Ascending aorta (tissue), 2 donors: ENCODE measurements at regions not wholly inside any gene's neighbourhood (a gene's known extent, or its start where the extent isn't known, plus 50 kb on each side); places are given as distances from the start of the nearest gene placed in this dataset.

Experiments
- DNase-seq, 2 donors: peaks; one replicate each; pipeline ENCODE4 v3.0.0-alpha.2; 2019; ENCODE audit warnings: low spot score in 2 of 2
- H3K27ac ChIP-seq, 2 donors: fragments of 200-600 bp; sonication (generic); one replicate each; pipeline ENCODE4 v1.5.1; 2016 to 2017; ENCODE audit warnings: mild to moderate bottlenecking in 1 of 2
- H3K27me3 ChIP-seq: fragments of 200-600 bp; sonication (generic); one replicate; pipeline ENCODE4 v1.5.1; 2017
- H3K36me3 ChIP-seq, 2 donors: fragments of 200-600 bp; sonication (generic); one replicate each; pipeline ENCODE4 v1.5.1; 2016
- H3K4me1 ChIP-seq, 2 donors: fragments of 200-600 bp; sonication (generic); one replicate each; pipeline ENCODE4 v1.5.1; 2016 to 2017; ENCODE audit warnings: mild to moderate bottlenecking in 1 of 2
- H3K4me3 ChIP-seq, 2 donors: fragments of 200-600 bp; sonication (generic); one replicate each; pipeline ENCODE4 v1.5.1; 2016 to 2017; ENCODE audit warnings: mild to moderate bottlenecking in 1 of 2
- H3K9me3 ChIP-seq, 2 donors: fragments of 200-600 bp; sonication (generic); one replicate each; pipeline ENCODE4 v1.5.1; 2016
- intact Hi-C: fragments of 100-400 bp; cut with DNase I; formaldehyde crosslinking; loops from one replicate; pipeline ENCODE4 v1.15.1; 2023
- TF ChIP-seq, protein P1 (sequence below), 3 experiments: fragments of 200-600 bp in 2 of 3; fragments of 450-650 bp in 1 of 3; sonication (generic) in 2 of 3; IDR thresholded peaks; one replicate each; pipeline ENCODE4 v1.5.1; 2016 to 2019; ENCODE audit warnings: antibody characterized with exemption in 3 of 3, mild to moderate bottlenecking in 1 of 3, moderate library complexity in 1 of 3

DNA sequence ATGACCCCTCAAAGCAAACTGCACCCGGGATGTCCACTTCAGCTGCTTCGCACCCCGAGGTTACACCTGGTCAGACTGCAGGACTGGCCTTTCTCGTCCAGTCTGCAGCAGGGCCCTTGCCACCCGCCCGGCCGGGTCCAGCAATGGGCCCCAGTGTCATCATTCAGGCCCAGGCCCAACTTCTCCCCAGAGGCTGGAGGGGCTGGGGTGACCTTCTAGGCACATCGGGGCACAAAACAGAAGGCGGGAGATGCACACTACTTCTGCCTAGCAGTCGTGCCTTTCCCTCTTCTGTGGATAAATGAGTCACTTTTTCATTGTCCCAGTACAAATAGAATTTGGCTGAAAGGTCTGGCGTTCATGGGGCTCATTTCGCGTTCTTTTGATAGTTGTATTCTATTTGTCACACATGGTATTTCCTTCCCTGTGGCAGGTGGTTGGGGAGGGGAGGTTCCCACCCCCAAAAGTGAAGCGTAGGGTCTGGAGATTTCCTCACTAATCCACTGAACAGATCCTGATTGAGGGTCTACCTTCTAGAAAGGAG is 56.9 kb upstream of the ID2 start:
- Histone ChIP-seq H3K4me3 (no peak overlapping the region), H3K36me3 (no peaks in the 10 kb centered on the region), H3K4me1 (no peaks in the 10 kb centered on the region), H3K27ac (no peak overlapping the region), H3K9me3 (no peaks in the 10 kb centered on the region), H3K27me3 (no peaks in the 10 kb centered on the region)
- DNase-seq: peak in 1 of 2 donors; percentile 33
- TF ChIP-seq, protein P1, sequence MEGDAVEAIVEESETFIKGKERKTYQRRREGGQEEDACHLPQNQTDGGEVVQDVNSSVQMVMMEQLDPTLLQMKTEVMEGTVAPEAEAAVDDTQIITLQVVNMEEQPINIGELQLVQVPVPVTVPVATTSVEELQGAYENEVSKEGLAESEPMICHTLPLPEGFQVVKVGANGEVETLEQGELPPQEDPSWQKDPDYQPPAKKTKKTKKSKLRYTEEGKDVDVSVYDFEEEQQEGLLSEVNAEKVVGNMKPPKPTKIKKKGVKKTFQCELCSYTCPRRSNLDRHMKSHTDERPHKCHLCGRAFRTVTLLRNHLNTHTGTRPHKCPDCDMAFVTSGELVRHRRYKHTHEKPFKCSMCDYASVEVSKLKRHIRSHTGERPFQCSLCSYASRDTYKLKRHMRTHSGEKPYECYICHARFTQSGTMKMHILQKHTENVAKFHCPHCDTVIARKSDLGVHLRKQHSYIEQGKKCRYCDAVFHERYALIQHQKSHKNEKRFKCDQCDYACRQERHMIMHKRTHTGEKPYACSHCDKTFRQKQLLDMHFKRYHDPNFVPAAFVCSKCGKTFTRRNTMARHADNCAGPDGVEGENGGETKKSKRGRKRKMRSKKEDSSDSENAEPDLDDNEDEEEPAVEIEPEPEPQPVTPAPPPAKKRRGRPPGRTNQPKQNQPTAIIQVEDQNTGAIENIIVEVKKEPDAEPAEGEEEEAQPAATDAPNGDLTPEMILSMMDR (IDR thresholded peaks at IDR 0.05): no peak
- intact Hi-C loops: no loop called here

DNA sequence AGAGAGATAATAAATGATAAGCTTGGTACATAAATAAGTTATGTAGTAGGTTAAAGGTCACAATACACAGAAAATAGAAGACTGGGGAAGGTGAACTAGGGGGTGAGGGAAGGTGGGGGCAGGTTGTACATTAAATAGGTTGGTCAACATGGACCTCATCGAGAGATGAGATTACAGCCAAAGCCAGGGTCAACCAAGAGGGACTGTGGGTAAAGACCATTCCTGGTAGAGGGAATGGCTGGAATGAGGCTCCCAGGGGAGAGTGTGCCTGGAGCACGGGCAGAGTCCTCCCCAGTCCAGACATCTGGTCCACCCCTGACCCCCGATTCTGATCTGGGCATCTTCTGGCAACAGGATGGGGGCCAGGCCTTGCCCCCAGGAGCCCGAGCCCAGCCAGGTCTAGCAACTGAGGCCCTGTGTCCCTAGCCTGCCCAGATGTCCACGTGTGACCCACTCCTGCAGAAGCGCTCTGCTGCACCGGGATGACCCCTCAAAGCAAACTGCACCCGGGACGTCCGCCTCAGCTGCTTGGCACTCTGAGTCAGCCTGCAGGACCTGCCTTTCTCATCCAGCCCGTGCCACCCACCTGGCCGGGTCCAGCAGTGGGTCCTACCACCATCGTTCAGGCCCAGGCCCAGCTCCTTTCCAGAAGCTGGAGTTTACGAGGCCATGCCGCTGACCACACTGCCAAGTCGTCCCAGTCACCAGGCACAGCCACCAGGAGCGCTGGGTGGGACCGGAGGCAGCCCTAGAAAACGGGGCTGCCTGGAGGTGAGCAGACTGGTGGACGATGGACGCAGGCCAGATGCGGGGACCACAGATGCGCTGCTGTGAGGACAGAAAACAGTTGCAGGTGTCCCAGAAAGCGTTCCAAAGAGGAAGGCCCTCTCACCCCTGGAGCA is 56.2 kb upstream of the ID2 start:
- intact Hi-C loops: no loop called here
- H3K4me1 ChIP-seq: no peaks in the 10 kb centered on the region
- H3K36me3 ChIP-seq: no peaks in the 10 kb centered on the region
- H3K4me3 ChIP-seq: no peak overlapping the region
- TF ChIP-seq, protein P1 (IDR thresholded peaks at IDR 0.05): no peak
- H3K27ac ChIP-seq: no peak overlapping the region
- no peaks in the 10 kb centered on the region for H3K9me3 ChIP-seq
- H3K27me3 ChIP-seq: no peaks in the 10 kb centered on the region
- DNase-seq: peak in 1 of 2 donors; percentile 61

DNA sequence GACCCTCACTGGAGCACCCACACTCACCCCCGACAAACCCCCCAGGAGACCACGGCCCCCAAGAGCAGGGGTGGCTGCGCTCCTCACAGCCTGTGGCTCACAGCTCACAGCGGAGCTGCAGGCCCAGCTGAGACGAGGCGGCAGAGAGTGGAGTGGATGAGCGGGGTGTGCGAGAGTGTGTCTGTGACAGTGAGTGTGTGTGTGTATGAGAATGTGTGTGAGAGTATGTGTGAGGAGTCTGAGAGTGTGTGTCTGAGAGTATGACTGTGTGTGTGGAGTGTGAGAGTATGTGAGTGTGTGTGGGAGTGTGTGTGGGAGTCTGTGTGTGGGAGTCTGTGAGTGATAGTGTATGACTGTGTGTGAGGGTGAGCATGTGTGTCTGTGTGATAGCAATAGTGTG is 55.3 kb upstream of the ID2 start:
- H3K4me3 ChIP-seq: no peak overlapping the region
- TF ChIP-seq, protein P1 (IDR thresholded peaks at IDR 0.05): no peak
- peak in 1 of 2 donors; percentile 40 for DNase-seq
- H3K27me3 ChIP-seq: no peaks in the 10 kb centered on the region
- no peaks in the 10 kb centered on the region for H3K36me3 ChIP-seq
- no peaks in the 10 kb centered on the region for H3K9me3 ChIP-seq
- H3K4me1 ChIP-seq: no peaks in the 10 kb centered on the region
- H3K27ac ChIP-seq: no peak overlapping the region
- intact Hi-C loops: no loop called here

DNA sequence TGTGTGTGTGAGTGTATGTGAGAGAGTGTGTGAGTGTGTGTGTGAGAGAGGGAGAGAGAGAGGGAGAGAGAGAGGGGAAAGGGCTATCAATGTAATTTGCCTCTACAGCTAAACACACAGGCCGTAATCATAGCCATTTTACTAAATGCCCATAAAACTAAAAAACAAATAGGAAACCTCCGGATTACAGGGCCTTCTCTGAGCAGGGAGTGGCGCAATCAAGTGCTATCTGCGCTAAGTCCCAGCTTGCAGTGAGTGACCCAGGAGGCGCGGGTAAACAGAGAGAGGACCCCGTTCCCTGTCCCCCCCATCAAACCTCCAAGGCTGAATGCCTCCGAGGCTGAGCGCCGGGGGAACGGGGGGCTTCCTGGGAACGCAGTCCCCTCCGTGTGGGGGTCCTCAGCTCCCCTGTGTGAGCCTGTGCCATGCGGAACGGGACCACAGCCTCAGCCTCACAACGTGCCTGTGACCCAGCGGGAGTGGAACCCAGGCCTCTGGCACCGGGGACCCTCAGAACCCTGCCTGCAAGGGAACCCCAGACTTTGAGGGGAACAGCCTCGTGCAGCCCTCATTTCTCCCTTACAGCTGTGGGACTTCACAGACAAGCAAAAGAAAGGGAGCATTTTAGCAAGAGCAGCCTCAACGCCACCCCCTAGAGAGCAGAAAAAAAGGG is 54.7 kb upstream of the ID2 start:
- intact Hi-C loops: no loop called here
- peak in 1 of 2 donors; percentile 45 for DNase-seq
- H3K36me3 ChIP-seq: no peaks in the 10 kb centered on the region
- no peaks in the 10 kb centered on the region for H3K27me3 ChIP-seq
- TF ChIP-seq, protein P1 (IDR thresholded peaks at IDR 0.05): no peak
- no peaks in the 10 kb centered on the region for H3K9me3 ChIP-seq
- no peaks in the 10 kb centered on the region for H3K4me1 ChIP-seq
- no peak overlapping the region for H3K27ac ChIP-seq
- no peak overlapping the region for H3K4me3 ChIP-seq

DNA sequence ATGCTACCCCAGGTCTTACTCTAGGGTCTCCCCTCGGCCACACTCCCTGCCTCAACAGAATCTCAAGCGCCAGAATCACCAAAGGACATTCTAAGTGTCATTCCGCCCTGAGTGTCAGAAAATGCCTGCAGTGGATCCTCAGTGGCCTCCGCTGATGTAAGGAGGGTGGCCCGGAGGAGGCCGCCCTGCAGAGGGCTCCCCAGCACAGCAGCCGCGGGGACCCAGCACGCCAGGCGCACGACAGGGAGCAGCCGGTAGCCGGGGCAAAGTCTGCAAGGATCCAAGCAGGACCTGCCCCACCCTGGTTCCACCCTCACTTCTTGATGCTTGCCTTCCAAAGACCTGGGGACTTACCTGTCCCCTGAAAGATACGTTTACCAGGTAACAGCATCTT is 54.2 kb upstream of the ID2 start:
- Histone ChIP-seq H3K36me3 (no peaks in the 10 kb centered on the region), H3K9me3 (no peaks in the 10 kb centered on the region), H3K4me1 (no peaks in the 10 kb centered on the region), H3K27me3 (no peaks in the 10 kb centered on the region), H3K27ac (no peak overlapping the region), H3K4me3 (no peak overlapping the region)
- intact Hi-C loops: no loop called here
- no peak for DNase-seq
- TF ChIP-seq, protein P1 (IDR thresholded peaks at IDR 0.05): no peak
